HCT116 (cell line): ENCODE measurements at regions not wholly inside any gene's neighbourhood (a gene's known extent, or its start where the extent isn't known, plus 50 kb on each side); places are given as distances from the start of the nearest gene placed in this dataset.

Experiments
- ATAC-seq: fragments of 200-7000 bp; cut with Tn5 transposase; 2 replicates; pipeline ENCODE4 v1.9.1; 2020; ENCODE audit warnings: mild to moderate bottlenecking, moderate library complexity
- BruUV-seq: library from RNA; stranded (reverse); fragments of 400-500 nt; replicated peaks from 2 replicates; lab custom pipeline; 2021; lab: Mats Ljungman, UMichigan
- CTCF ChIA-PET: fragments of 300-600 bp; sonication (Branson Sonifier 250); formaldehyde crosslinking; loops from one replicate; lab custom pipeline; 2021; ENCODE audit warnings: antibody characterized with exemption; lab: Charles Lee
- POLR2A ChIA-PET: fragments of 300-600, 350-600 bp; sonication (Branson Sonifier 250); formaldehyde crosslinking; loops from one replicate; lab custom pipeline; 2021; ENCODE audit warnings: antibody characterized with exemption; lab: Charles Lee
- RAD21 ChIA-PET, 2 experiments: fragments of 300-600 bp; sonication (Branson Sonifier 250); formaldehyde crosslinking; loops; one replicate each; lab custom pipeline; 2023; ENCODE audit warnings: low total read pairs in 2 of 2; ENCODE audit not compliant: uncharacterized antibody in 2 of 2, unreplicated experiment in 2 of 2, low non-redundant PET in 1 of 2; lab: Charles Lee
- DNase-seq: peaks from one replicate; pipeline ENCODE4 v3.0.0-alpha.2; 2010; ENCODE audit warnings: low read depth, low spot score
- H2AFZ ChIP-seq: fragments of 200-600 bp; shearing (Covaris generic), sonication (generic); 2 replicates; pipeline ENCODE4 v1.6.1; 2017; ENCODE audit warnings: low read depth, mixed run types, mixed read lengths, antibody characterized with exemption, low read length; ENCODE audit not compliant: poor library complexity, severe bottlenecking
- H3K27ac ChIP-seq: 2 replicates; pipeline ENCODE4 v1.5.1; 2012; ENCODE audit warnings: low read depth, low read length
- H3K27me3 ChIP-seq: fragments of 200-600 bp; sonication (generic); 2 replicates; pipeline ENCODE4 v1.6.1; 2016; ENCODE audit warnings: mixed run types, low read length, mixed read lengths; ENCODE audit not compliant: insufficient read depth
- H3K36me3 ChIP-seq, 2 experiments: fragments of 200-500 bp in 1 of 2; fragments of 200-600 bp in 1 of 2; sonication (Bioruptor generic) in 1 of 2; sonication (generic) in 1 of 2; 2 replicates each; pipeline versions ENCODE4 v1.5.1 to v1.6.1; 2014 to 2016; ENCODE audit warnings: low read length in 2 of 2, inconsistent platforms in 1 of 2, mixed read lengths in 1 of 2, mixed run types in 1 of 2; ENCODE audit not compliant: insufficient read depth in 2 of 2, control insufficient read depth in 1 of 2
- H3K4me1 ChIP-seq, 2 experiments: fragments of 200-600 bp in 1 of 2; sonication (generic) in 1 of 2; 2 replicates each; pipeline versions ENCODE4 v1.5.1 to v1.6.1; 2012 to 2017; ENCODE audit warnings: low read length in 2 of 2, inconsistent platforms in 1 of 2, mild to moderate bottlenecking in 1 of 2, mixed read lengths in 1 of 2, mixed run types in 1 of 2, moderate library complexity in 1 of 2; ENCODE audit not compliant: insufficient read depth in 2 of 2, control insufficient read depth in 1 of 2
- H3K4me2 ChIP-seq: fragments of 200-600 bp; sonication (generic); 2 replicates; pipeline ENCODE4 v1.6.1; 2017; ENCODE audit warnings: mixed run types, low read length, mixed read lengths
- H3K4me3 ChIP-seq, 2 experiments: fragments of 200-600 bp in 1 of 2; sonication (generic) in 1 of 2; replicated peaks in 1 of 2; 2 replicates each; pipeline ENCODE4 v1.5.1; 2011 to 2016; ENCODE audit warnings: low read length in 2 of 2, control low read depth in 1 of 2, low read depth in 1 of 2, mild to moderate bottlenecking in 1 of 2, mixed read lengths in 1 of 2, mixed run types in 1 of 2
- H3K79me2 ChIP-seq: fragments of 200-600 bp; sonication (generic); 2 replicates; pipeline ENCODE4 v1.6.1; 2017; ENCODE audit warnings: mild to moderate bottlenecking, mixed run types, low read length, moderate library complexity, mixed read lengths; ENCODE audit not compliant: insufficient read depth
- H3K9ac ChIP-seq: fragments of 200-600 bp; sonication (generic); 2 replicates; pipeline ENCODE4 v1.6.1; 2016; ENCODE audit warnings: low read length, mixed read lengths
- H3K9me2 ChIP-seq: fragments of 200-600 bp; sonication (generic), shearing (Covaris generic); 2 replicates; pipeline ENCODE4 v1.6.1; 2017; ENCODE audit warnings: mixed run types, mild to moderate bottlenecking, moderate library complexity; ENCODE audit not compliant: insufficient read depth
- H3K9me3 ChIP-seq, 2 experiments: fragments of 200-500 bp in 1 of 2; fragments of 200-600 bp in 1 of 2; sonication (Bioruptor generic) in 1 of 2; sonication (generic) in 1 of 2; 2 replicates each; pipeline ENCODE4 v1.6.1; 2014 to 2017; ENCODE audit warnings: low read length in 2 of 2, mixed read lengths in 2 of 2, inconsistent platforms in 1 of 2, low read depth in 1 of 2, mild to moderate bottlenecking in 1 of 2, mixed run types in 1 of 2, moderate library complexity in 1 of 2; ENCODE audit not compliant: control insufficient read depth in 1 of 2, insufficient read depth in 1 of 2
- H4K20me1 ChIP-seq: fragments of 200-600 bp; sonication (generic), shearing (Covaris generic); 2 replicates; pipeline ENCODE4 v1.6.1; 2017; ENCODE audit warnings: mixed run types, mild to moderate bottlenecking, moderate library complexity; ENCODE audit not compliant: insufficient read depth
- ATF3 ChIP-seq: IDR thresholded peaks from 2 replicates; pipeline ENCODE4 v1.6.1; 2012
- EZH2 ChIP-seq: fragments of 200-600 bp; sonication (generic); IDR thresholded peaks from 2 replicates; pipeline ENCODE4 v1.6.1; 2017; ENCODE audit warnings: antibody characterized with exemption, mixed run types
- EZH2phosphoT487 ChIP-seq: fragments of 200-600 bp; IDR thresholded peaks from 2 replicates; pipeline ENCODE4 v1.6.1; 2018; ENCODE audit warnings: antibody characterized with exemption, borderline replicate concordance
- FOSL1 ChIP-seq: IDR thresholded peaks from 2 replicates; pipeline ENCODE4 v1.6.1; 2012; ENCODE audit warnings: low read depth
- JUND ChIP-seq: IDR thresholded peaks from 2 replicates; pipeline ENCODE4 v1.6.1; 2012
- POLR2A ChIP-seq: IDR thresholded peaks from 2 replicates; pipeline ENCODE4 v1.7.0; 2011; ENCODE audit warnings: borderline replicate concordance; ENCODE audit not compliant: insufficient read depth, insufficient read length; ENCODE audit errors: extremely low read depth
- POLR2AphosphoS5 ChIP-seq: IDR thresholded peaks from 2 replicates; pipeline ENCODE4 v1.6.1; 2011; ENCODE audit warnings: mild to moderate bottlenecking, low read depth, low read length, moderate library complexity
- RAD21 ChIP-seq: IDR thresholded peaks from 2 replicates; pipeline ENCODE4 v1.6.1; 2012; ENCODE audit warnings: low read depth, mild to moderate bottlenecking
- REST ChIP-seq: IDR thresholded peaks from 2 replicates; pipeline ENCODE4 v1.6.1; 2012; ENCODE audit warnings: low read depth
- SIN3A ChIP-seq: IDR thresholded peaks from 2 replicates; pipeline ENCODE4 v1.6.1; 2012; ENCODE audit warnings: low read depth
- SRF ChIP-seq: IDR thresholded peaks from 2 replicates; pipeline ENCODE4 v1.6.1; 2012; ENCODE audit warnings: low read depth
- YY1 ChIP-seq: IDR thresholded peaks from 2 replicates; pipeline ENCODE4 v1.6.1; 2011; ENCODE audit warnings: low read length, low read depth, moderate library complexity, mild to moderate bottlenecking; ENCODE audit not compliant: insufficient replicate concordance; ENCODE audit errors: extremely low read depth
- ZNF274 ChIP-seq: fragments of 200-500 bp; sonication (Bioruptor generic); IDR thresholded peaks from 2 replicates; pipeline ENCODE4 v1.6.1; 2014; ENCODE audit warnings: mild to moderate bottlenecking, low read depth, low read length, inconsistent platforms
- intact Hi-C: fragments of 100-400 bp; cut with micrococcal nuclease; formaldehyde crosslinking; loops from 2 replicates; pipeline ENCODE4 v1.10.0; 2022
- TF ChIP-seq, protein P1 (sequence below): IDR thresholded peaks from 2 replicates; pipeline ENCODE4 v1.6.1; 2011; ENCODE audit warnings: mild to moderate bottlenecking, low read length, moderate library complexity; ENCODE audit not compliant: insufficient replicate concordance; ENCODE audit errors: extremely low read depth
- TF ChIP-seq, protein P2 (sequence below): IDR thresholded peaks from 2 replicates; pipeline ENCODE4 v1.6.1; 2012
- TF ChIP-seq, protein P3 (sequence below), 3 experiments: fragments of 200-600 bp in 1 of 3; sonication (generic) in 1 of 3; IDR thresholded peaks in 2 of 3; conservative IDR thresholded peaks in 1 of 3; 2 replicates each; pipeline ENCODE4 v1.5.1; 2012 to 2017; ENCODE audit warnings: low read depth in 2 of 3, low read length in 2 of 3, antibody characterized with exemption in 1 of 3, borderline replicate concordance in 1 of 3, control low read depth in 1 of 3, mild to moderate bottlenecking in 1 of 3, mixed read lengths in 1 of 3, mixed run types in 1 of 3, moderate library complexity in 1 of 3; ENCODE audit not compliant: insufficient read depth in 1 of 3

- DNase-seq, result no peak
- Histone ChIP-seq H3K9me2 (no peaks in the 10 kb centered on the region), H3K27me3 (no peaks in the 10 kb centered on the region), H3K4me1 (no peaks in the 10 kb centered on the region), H3K9ac (no peak overlapping the region), H2AFZ (no peak overlapping the region), H3K4me3 (no peak overlapping the region), H4K20me1 (no peaks in the 10 kb centered on the region)
- ChIA-PET RAD21 (no interaction called here), POLR2A (no interaction called here), CTCF (no interaction called here)
- TF ChIP-seq JUND (no peak), FOSL1 (no peak), POLR2A (no peak), RAD21 (no peak), REST (no peak), ZNF274 (no peak), SIN3A (no peak), YY1 (no peak), POLR2AphosphoS5 (no peak), EZH2 (no peak), EZH2phosphoT487 (no peak), SRF (no peak), ATF3 (no peak)
- TF ChIP-seq, protein P1, sequence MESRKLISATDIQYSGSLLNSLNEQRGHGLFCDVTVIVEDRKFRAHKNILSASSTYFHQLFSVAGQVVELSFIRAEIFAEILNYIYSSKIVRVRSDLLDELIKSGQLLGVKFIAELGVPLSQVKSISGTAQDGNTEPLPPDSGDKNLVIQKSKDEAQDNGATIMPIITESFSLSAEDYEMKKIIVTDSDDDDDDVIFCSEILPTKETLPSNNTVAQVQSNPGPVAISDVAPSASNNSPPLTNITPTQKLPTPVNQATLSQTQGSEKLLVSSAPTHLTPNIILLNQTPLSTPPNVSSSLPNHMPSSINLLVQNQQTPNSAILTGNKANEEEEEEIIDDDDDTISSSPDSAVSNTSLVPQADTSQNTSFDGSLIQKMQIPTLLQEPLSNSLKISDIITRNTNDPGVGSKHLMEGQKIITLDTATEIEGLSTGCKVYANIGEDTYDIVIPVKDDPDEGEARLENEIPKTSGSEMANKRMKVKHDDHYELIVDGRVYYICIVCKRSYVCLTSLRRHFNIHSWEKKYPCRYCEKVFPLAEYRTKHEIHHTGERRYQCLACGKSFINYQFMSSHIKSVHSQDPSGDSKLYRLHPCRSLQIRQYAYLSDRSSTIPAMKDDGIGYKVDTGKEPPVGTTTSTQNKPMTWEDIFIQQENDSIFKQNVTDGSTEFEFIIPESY, result no peak
- TF ChIP-seq, protein P2, sequence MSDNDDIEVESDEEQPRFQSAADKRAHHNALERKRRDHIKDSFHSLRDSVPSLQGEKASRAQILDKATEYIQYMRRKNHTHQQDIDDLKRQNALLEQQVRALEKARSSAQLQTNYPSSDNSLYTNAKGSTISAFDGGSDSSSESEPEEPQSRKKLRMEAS, result no peak
- TF ChIP-seq, protein P3, sequence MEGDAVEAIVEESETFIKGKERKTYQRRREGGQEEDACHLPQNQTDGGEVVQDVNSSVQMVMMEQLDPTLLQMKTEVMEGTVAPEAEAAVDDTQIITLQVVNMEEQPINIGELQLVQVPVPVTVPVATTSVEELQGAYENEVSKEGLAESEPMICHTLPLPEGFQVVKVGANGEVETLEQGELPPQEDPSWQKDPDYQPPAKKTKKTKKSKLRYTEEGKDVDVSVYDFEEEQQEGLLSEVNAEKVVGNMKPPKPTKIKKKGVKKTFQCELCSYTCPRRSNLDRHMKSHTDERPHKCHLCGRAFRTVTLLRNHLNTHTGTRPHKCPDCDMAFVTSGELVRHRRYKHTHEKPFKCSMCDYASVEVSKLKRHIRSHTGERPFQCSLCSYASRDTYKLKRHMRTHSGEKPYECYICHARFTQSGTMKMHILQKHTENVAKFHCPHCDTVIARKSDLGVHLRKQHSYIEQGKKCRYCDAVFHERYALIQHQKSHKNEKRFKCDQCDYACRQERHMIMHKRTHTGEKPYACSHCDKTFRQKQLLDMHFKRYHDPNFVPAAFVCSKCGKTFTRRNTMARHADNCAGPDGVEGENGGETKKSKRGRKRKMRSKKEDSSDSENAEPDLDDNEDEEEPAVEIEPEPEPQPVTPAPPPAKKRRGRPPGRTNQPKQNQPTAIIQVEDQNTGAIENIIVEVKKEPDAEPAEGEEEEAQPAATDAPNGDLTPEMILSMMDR (IDR thresholded peaks at IDR 0.05 in 2 of 3, conservative IDR thresholded peaks at IDR 0.05 in 1 of 3; ENCODE audit: borderline replicate concordance in 1 of 3, insufficient read depth in 1 of 3, low read depth in 2 of 3, low read length in 2 of 3), result no peak
- TF ChIP-seq, all 23 proteins: peak for 0
- ATAC-seq, result no peak
- no peaks in the 10 kb centered on the region for H3K79me2 ChIP-seq
- H3K27ac ChIP-seq, result no peak overlapping the region
- no TSS peak for BruUV-seq
- intact Hi-C loops, result no loop called here
- no peaks in the 10 kb centered on the region for H3K36me3 ChIP-seq
- H3K9me3 ChIP-seq, result no peaks in the 10 kb centered on the region
- no peak overlapping the region for H3K4me2 ChIP-seq
These were observed 582.1 kb upstream of the MGAT4C start for GRCh38 chr12:86838260-86838659.
